OCI-LY1 (cell line): ENCODE measurements at regions not wholly inside any gene's neighbourhood (a gene's known extent, or its start where the extent isn't known, plus 50 kb on each side); places are given as distances from the start of the nearest gene placed in this dataset.

Source experiments
- H2AFZ ChIP-seq: fragments of 200-600 bp; sonication (generic), shearing (Covaris generic); 2 replicates; pipeline ENCODE4 v1.6.0; 2014; ENCODE audit warnings: antibody characterized with exemption, mild to moderate bottlenecking, low read length
- H3F3A ChIP-seq: fragments of 200-600 bp; sonication (generic), shearing (Covaris generic); 2 replicates; pipeline ENCODE4 v1.6.0; 2014; ENCODE audit warnings: mild to moderate bottlenecking, antibody characterized with exemption, low read length, moderate library complexity; ENCODE audit not compliant: insufficient read depth
- H3K27ac ChIP-seq: fragments of 200-600 bp; sonication (generic); 2 replicates; pipeline ENCODE4 v1.5.1; 2014; ENCODE audit warnings: low read length, mixed run types, mild to moderate bottlenecking, low read depth; ENCODE audit not compliant: poor library complexity, severe bottlenecking
- H3K27me3 ChIP-seq: fragments of 200-600 bp; sonication (generic); 2 replicates; pipeline ENCODE4 v1.6.0; 2014; ENCODE audit warnings: antibody characterized with exemption, mild to moderate bottlenecking, low read length, moderate library complexity; ENCODE audit not compliant: insufficient read depth
- H3K36me3 ChIP-seq: fragments of 200-600 bp; sonication (generic); 2 replicates; pipeline ENCODE4 v1.6.1; 2014; ENCODE audit warnings: mild to moderate bottlenecking, antibody characterized with exemption, low read length, moderate library complexity, mixed read lengths; ENCODE audit not compliant: insufficient read depth
- H3K4me1 ChIP-seq: fragments of 200-600 bp; sonication (generic); 2 replicates; pipeline ENCODE4 v1.5.1; 2014; ENCODE audit warnings: mild to moderate bottlenecking, low read length, moderate library complexity; ENCODE audit not compliant: insufficient read depth, severe bottlenecking
- H3K4me2 ChIP-seq: fragments of 200-600 bp; sonication (generic), shearing (Covaris generic); 2 replicates; pipeline ENCODE4 v1.6.1; 2014; ENCODE audit warnings: low read length
- H3K4me3 ChIP-seq: fragments of 200-600 bp; sonication (generic); 2 replicates; pipeline ENCODE4 v1.5.1; 2014; ENCODE audit warnings: low read length, low read depth, mild to moderate bottlenecking, mixed read lengths; ENCODE audit not compliant: poor library complexity, severe bottlenecking
- H3K79me2 ChIP-seq: fragments of 200-600 bp; shearing (Covaris generic); 2 replicates; pipeline ENCODE4 v1.6.1; 2016; ENCODE audit warnings: mixed run types, low read length, mixed read lengths; ENCODE audit not compliant: insufficient read depth
- H3K9ac ChIP-seq: fragments of 200-600 bp; sonication (generic), shearing (Covaris generic); 2 replicates; pipeline ENCODE4 v1.6.1; 2014; ENCODE audit warnings: mild to moderate bottlenecking, low read length, mixed read lengths
- H3K9me2 ChIP-seq: fragments of 200-600 bp; sonication (generic), shearing (Covaris generic); 2 replicates; pipeline ENCODE4 v1.6.1; 2014; ENCODE audit warnings: low read depth, mild to moderate bottlenecking, low read length, mixed read lengths
- H3K9me3 ChIP-seq: fragments of 200-600 bp; shearing (Covaris generic); 2 replicates; pipeline ENCODE4 v1.6.1; 2014; ENCODE audit warnings: low read length, mixed read lengths
- H4K20me1 ChIP-seq: fragments of 200-600 bp; sonication (generic), shearing (Covaris generic); 2 replicates; pipeline ENCODE4 v1.6.0; 2016; ENCODE audit warnings: mild to moderate bottlenecking, low read length; ENCODE audit not compliant: insufficient read depth
- CTCF ChIP-seq: fragments of 200-600 bp; sonication (generic), shearing (Covaris generic); IDR thresholded peaks from 2 replicates; pipeline ENCODE4 v1.5.1; 2017; ENCODE audit warnings: mild to moderate bottlenecking, antibody characterized with exemption, low read length, moderate library complexity, mixed read lengths
- EZH2 ChIP-seq: fragments of 200-600 bp; sonication (generic), shearing (Covaris generic); IDR thresholded peaks from 2 replicates; pipeline ENCODE4 v1.8.0; 2017; ENCODE audit warnings: borderline replicate concordance, mixed run types, mild to moderate bottlenecking, antibody characterized with exemption, low read length, moderate library complexity, mixed read lengths

GRCh38 chr4:54372951-54373350 is 143.9 kb downstream of the PDGFRA start:
- Histone ChIP-seq H3K36me3 (no peaks in the 10 kb centered on the region), H3K4me2 (no peak overlapping the region), H3K27me3 (no peaks in the 10 kb centered on the region), H3K9ac (no peak overlapping the region), H3K79me2 (no peaks in the 10 kb centered on the region), H3F3A (no peaks in the 10 kb centered on the region), H3K9me2 (no peaks in the 10 kb centered on the region), H3K27ac (no peak overlapping the region), H2AFZ (no peak overlapping the region), H3K9me3 (no peaks in the 10 kb centered on the region), H4K20me1 (no peaks in the 10 kb centered on the region), H3K4me3 (no peak overlapping the region), H3K4me1 (no peaks in the 10 kb centered on the region)
- TF ChIP-seq CTCF (no peak), EZH2 (no peak)

- H3K27ac ChIP-seq: no peak overlapping the region
These were observed 144.7 kb downstream of the PDGFRA start for GRCh38 chr4:54373718-54374210.

GRCh38 chr4:54378461-54378860 is 149.4 kb downstream of the PDGFRA start:
- Histone ChIP-seq H3K36me3 (no peaks in the 10 kb centered on the region), H3F3A (no peaks in the 10 kb centered on the region), H3K27ac (no peak overlapping the region), H4K20me1 (no peaks in the 10 kb centered on the region), H2AFZ (no peak overlapping the region), H3K9ac (no peak overlapping the region), H3K4me1 (no peaks in the 10 kb centered on the region), H3K9me2 (no peaks in the 10 kb centered on the region), H3K27me3 (no peaks in the 10 kb centered on the region), H3K4me2 (no peak overlapping the region), H3K79me2 (no peaks in the 10 kb centered on the region), H3K4me3 (no peak overlapping the region), H3K9me3 (no peaks in the 10 kb centered on the region)
- TF ChIP-seq CTCF (no peak), EZH2 (no peak)

More at GRCh38 chr4:54373718-54374210, 144.7 kb downstream of the PDGFRA start:
- TF ChIP-seq EZH2 (no peak), CTCF (no peak)
- no peaks in the 10 kb centered on the region for H3K27me3 ChIP-seq
- H3K9me2 ChIP-seq: no peaks in the 10 kb centered on the region
- no peaks in the 10 kb centered on the region for H3K79me2 ChIP-seq
- H3K36me3 ChIP-seq: no peaks in the 10 kb centered on the region
- no peaks in the 10 kb centered on the region for H3K9me3 ChIP-seq
- H3K4me1 ChIP-seq: no peaks in the 10 kb centered on the region
- H3K4me2 ChIP-seq: no peak overlapping the region
- H2AFZ ChIP-seq: no peak overlapping the region
- H3K4me3 ChIP-seq: no peak overlapping the region
- H3F3A ChIP-seq: no peaks in the 10 kb centered on the region
- no peak overlapping the region for H3K9ac ChIP-seq
- no peaks in the 10 kb centered on the region for H4K20me1 ChIP-seq
